ENCODE measurements at regions not wholly inside any gene's neighbourhood (a gene's known extent, or its start where the extent isn't known, plus 50 kb on each side); places are given as distances from the start of the nearest gene placed in this dataset.

DNA sequence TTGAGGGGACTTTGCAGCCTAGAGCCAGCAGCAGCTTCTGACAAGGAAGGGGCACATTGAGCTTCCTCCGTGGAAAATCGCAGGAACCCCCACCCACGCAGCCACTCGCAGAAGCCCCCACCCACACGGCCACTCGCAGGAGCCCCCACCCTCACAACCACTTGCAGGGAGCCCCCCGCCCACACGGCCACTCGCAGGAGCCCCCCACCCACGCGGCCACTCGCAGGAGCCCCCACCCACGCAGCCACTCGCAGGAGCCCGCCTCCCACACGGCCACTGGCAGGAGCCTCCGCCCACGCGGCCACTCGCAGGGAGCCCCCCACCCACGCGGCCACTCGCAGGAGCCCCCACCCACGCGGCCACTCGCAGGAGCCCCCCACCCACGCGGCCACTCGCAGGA, 228.4 kb upstream of the CDH4 start:
- Histone ChIP-seq H3K36me3 (no peaks in the 10 kb centered on the region), H3K9me3 (peaks cover 4 to 24% (median 13%) of the 10 kb centered on the region in 4 donors), H3K4me3 (no peak overlapping the region), H3K27me3 (peaks cover 0 to 4% (median 0%) of the 10 kb centered on the region in 3 donors), H3K4me1 (no peaks in the 10 kb centered on the region), H3K27ac (no peak overlapping the region)
- no peak for DNase-seq
- no peak for TF ChIP-seq POLR2AphosphoS5 (IDR thresholded peaks at IDR 0.05)
- TF ChIP-seq POLR2A (IDR thresholded peaks at IDR 0.05), result no peak
- TF ChIP-seq, protein P1, sequence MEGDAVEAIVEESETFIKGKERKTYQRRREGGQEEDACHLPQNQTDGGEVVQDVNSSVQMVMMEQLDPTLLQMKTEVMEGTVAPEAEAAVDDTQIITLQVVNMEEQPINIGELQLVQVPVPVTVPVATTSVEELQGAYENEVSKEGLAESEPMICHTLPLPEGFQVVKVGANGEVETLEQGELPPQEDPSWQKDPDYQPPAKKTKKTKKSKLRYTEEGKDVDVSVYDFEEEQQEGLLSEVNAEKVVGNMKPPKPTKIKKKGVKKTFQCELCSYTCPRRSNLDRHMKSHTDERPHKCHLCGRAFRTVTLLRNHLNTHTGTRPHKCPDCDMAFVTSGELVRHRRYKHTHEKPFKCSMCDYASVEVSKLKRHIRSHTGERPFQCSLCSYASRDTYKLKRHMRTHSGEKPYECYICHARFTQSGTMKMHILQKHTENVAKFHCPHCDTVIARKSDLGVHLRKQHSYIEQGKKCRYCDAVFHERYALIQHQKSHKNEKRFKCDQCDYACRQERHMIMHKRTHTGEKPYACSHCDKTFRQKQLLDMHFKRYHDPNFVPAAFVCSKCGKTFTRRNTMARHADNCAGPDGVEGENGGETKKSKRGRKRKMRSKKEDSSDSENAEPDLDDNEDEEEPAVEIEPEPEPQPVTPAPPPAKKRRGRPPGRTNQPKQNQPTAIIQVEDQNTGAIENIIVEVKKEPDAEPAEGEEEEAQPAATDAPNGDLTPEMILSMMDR (IDR thresholded peaks at IDR 0.05), result no peak
- TF ChIP-seq EP300 (IDR thresholded peaks at IDR 0.05), result no peak
- intact Hi-C loops (cut with DNase I; ENCODE audit: low total_unique reads), result no loop called here
- whole genome bisulfite sequencing, 5 donors, result 86 to 100% (median 93%) methylated on average over 3 to 17 of the region's 29 CpGs

DNA sequence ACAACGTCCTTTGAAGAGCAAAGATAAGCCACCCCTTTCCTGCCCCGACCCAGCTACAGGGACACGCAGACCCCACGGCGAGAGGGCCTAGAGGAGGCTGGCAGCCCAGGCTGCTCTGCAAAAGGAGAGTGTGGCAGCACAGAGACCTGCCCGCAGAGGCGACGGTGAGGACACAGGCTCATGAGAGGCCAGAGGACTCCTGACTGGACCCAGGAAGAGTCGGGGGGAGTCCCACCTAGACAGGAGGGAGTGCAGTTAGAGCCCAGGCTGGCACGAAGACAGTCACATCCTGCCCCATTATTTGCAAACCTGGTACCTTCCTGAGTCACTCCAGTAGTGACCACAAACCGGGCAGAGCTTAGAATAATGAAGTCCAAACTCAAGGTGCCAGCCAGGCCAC, 227.7 kb upstream of the CDH4 start:
- no peak overlapping the region for H3K4me3 ChIP-seq
- no peak for TF ChIP-seq EP300 (IDR thresholded peaks at IDR 0.05)
- no peak for DNase-seq
- intact Hi-C loops (cut with DNase I; ENCODE audit: low total_unique reads), result no loop called here
- WGBS, 5 donors, result 77 to 85% (median 81%) methylated on average over 10 to 11 of the region's 11 CpGs
- H3K27me3 ChIP-seq, result peaks cover 0 to 4% (median 0%) of the 10 kb centered on the region in 3 donors
- H3K36me3 ChIP-seq, result no peaks in the 10 kb centered on the region
- no peak overlapping the region for H3K27ac ChIP-seq
- H3K4me1 ChIP-seq, result no peaks in the 10 kb centered on the region
- peaks cover 1 to 17% (median 10%) of the 10 kb centered on the region in 4 donors for H3K9me3 ChIP-seq

GRCh38 chr20:61025536-61025935, 226.5 kb upstream of the CDH4 start:
- WGBS, 5 donors, result 80 to 86% (median 83%) methylated on average over 10 of the region's 10 CpGs
- no peak overlapping the region for H3K4me3 ChIP-seq
- DNase-seq, result no peak

GRCh38 chr20:61026173-61026572, 225.9 kb upstream of the CDH4 start:
- intact Hi-C loops (cut with DNase I; ENCODE audit: low total_unique reads), result no loop called here
- peaks cover 0 to 4% (median 0%) of the 10 kb centered on the region in 3 donors for H3K27me3 ChIP-seq
- H3K9me3 ChIP-seq, result peaks cover 0 to 17% (median 10%) of the 10 kb centered on the region in 4 donors
- no peak overlapping the region for H3K4me3 ChIP-seq
- WGBS, 5 donors, result 82 to 95% (median 94%) methylated on average over 6 of the region's 6 CpGs
- H3K4me1 ChIP-seq, result no peaks in the 10 kb centered on the region
- no peak for TF ChIP-seq POLR2AphosphoS5 (IDR thresholded peaks at IDR 0.05)
- no peak for TF ChIP-seq POLR2A (IDR thresholded peaks at IDR 0.05)
- TF ChIP-seq EP300 (IDR thresholded peaks at IDR 0.05), result no peak
- TF ChIP-seq, protein P1 (IDR thresholded peaks at IDR 0.05), result no peak
- H3K27ac ChIP-seq, result no peak overlapping the region
- DNase-seq, result no peak
- no peaks in the 10 kb centered on the region for H3K36me3 ChIP-seq

More at GRCh38 chr20:61025536-61025935, 226.5 kb upstream of the CDH4 start:
- Histone ChIP-seq H3K9me3 (peaks cover 0 to 17% (median 10%) of the 10 kb centered on the region in 4 donors), H3K36me3 (no peaks in the 10 kb centered on the region), H3K4me1 (no peaks in the 10 kb centered on the region), H3K27me3 (peaks cover 0 to 4% (median 0%) of the 10 kb centered on the region in 3 donors), H3K27ac (no peak overlapping the region)
- TF ChIP-seq, protein P1 (IDR thresholded peaks at IDR 0.05), result no peak
- TF ChIP-seq POLR2AphosphoS5 (IDR thresholded peaks at IDR 0.05) (no peak), POLR2A (IDR thresholded peaks at IDR 0.05) (no peak), EP300 (IDR thresholded peaks at IDR 0.05) (no peak)
- intact Hi-C loops (cut with DNase I; ENCODE audit: low total_unique reads), result no loop called here

- Histone ChIP-seq H3K27me3 (peaks cover 0 to 4% (median 0%) of the 10 kb centered on the region in 3 donors), H3K4me1 (no peaks in the 10 kb centered on the region), H3K27ac (no peak overlapping the region), H3K9me3 (peaks cover 0 to 17% (median 10%) of the 10 kb centered on the region in 4 donors), H3K4me3 (no peak overlapping the region), H3K36me3 (no peaks in the 10 kb centered on the region)
- WGBS, 5 donors, result 70 to 84% (median 75%) methylated on average over 5 of the region's 5 CpGs
- intact Hi-C loops (cut with DNase I; ENCODE audit: low total_unique reads), result no loop called here
- TF ChIP-seq, protein P1 (IDR thresholded peaks at IDR 0.05), result no peak
- no peak for TF ChIP-seq POLR2A (IDR thresholded peaks at IDR 0.05)
- TF ChIP-seq EP300 (IDR thresholded peaks at IDR 0.05), result no peak
- no peak for TF ChIP-seq POLR2AphosphoS5 (IDR thresholded peaks at IDR 0.05)
- no peak for DNase-seq
Measured at GRCh38 chr20:61026731-61027130, 225.3 kb upstream of the CDH4 start.

Measured in stomach (tissue), 8 donors.